BLaER1 treated with 17β-estradiol and CSF1 and Interleukin-3, amounts not matched to agents 10 nM and 100 nM (cell line): ENCODE measurements at regions not wholly inside any gene's neighbourhood (a gene's known extent, or its start where the extent isn't known, plus 50 kb on each side); places are given as distances from the start of the nearest gene placed in this dataset.

Source experiments
- H3K27ac ChIP-seq, 11 experiments: shearing (Covaris generic); formaldehyde crosslinking; 2 replicates each; pipeline ENCODE4 v1.8.1; 2022
- H3K27me3 ChIP-seq, 11 experiments: shearing (Covaris generic); formaldehyde crosslinking; 2 replicates each; pipeline ENCODE4 v1.8.1; 2022
- H3K36me3 ChIP-seq, 11 experiments: shearing (Covaris generic); formaldehyde crosslinking; 2 replicates each; pipeline ENCODE4 v1.8.1; 2022
- H3K4me1 ChIP-seq, 10 experiments: shearing (Covaris generic); formaldehyde crosslinking; 2 replicates each; pipeline ENCODE4 v1.8.1; 2022
- H3K4me2 ChIP-seq, 11 experiments: shearing (Covaris generic); formaldehyde crosslinking; 2 replicates each; pipeline ENCODE4 v1.8.1; 2022
- H3K4me3 ChIP-seq, 10 experiments: shearing (Covaris generic); formaldehyde crosslinking; 2 replicates each; pipeline ENCODE4 v1.8.1; 2022
- H3K9ac ChIP-seq, 11 experiments: shearing (Covaris generic); formaldehyde crosslinking; 2 replicates each; pipeline ENCODE4 v1.8.1; 2022
- H3K9me3 ChIP-seq, 11 experiments: shearing (Covaris generic); formaldehyde crosslinking; replicated peaks in 1 of 11; 2 replicates each; pipeline ENCODE4 v1.8.1; 2022
- H4K20me1 ChIP-seq, 11 experiments: shearing (Covaris generic); formaldehyde crosslinking; 2 replicates each; pipeline ENCODE4 v1.8.1; 2022
- Cebpa-rat ChIP-seq, 11 experiments: shearing (Covaris generic); IDR thresholded peaks; 2 replicates each; pipeline ENCODE4 v1.8.1; 2022

- Histone ChIP-seq H3K4me1 (no peaks in the 10 kb centered on the region), H3K36me3 (no peaks in the 10 kb centered on the region), H3K9ac (no peak overlapping the region), H3K9me3 (no peaks in the 10 kb centered on the region), H4K20me1 (no peaks in the 10 kb centered on the region), H3K27ac (no peak overlapping the region), H3K4me2 (no peak overlapping the region), H3K4me3 (no peak overlapping the region), H3K27me3 (no peaks in the 10 kb centered on the region)
- no peak for TF ChIP-seq Cebpa-rat (IDR thresholded peaks at IDR 0.05)
Observed at GRCh38 chr7:14959339-14959738, 56.8 kb upstream of the DGKB start.

- Histone ChIP-seq H3K27me3 (no peaks in the 10 kb centered on the region), H3K27ac (no peak overlapping the region), H3K9ac (no peak overlapping the region), H4K20me1 (no peaks in the 10 kb centered on the region), H3K4me2 (no peak overlapping the region), H3K4me3 (no peak overlapping the region), H3K36me3 (no peaks in the 10 kb centered on the region), H3K9me3 (no peaks in the 10 kb centered on the region), H3K4me1 (no peaks in the 10 kb centered on the region)
- TF ChIP-seq Cebpa-rat (IDR thresholded peaks at IDR 0.05): no peak
Observed at GRCh38 chr7:14954035-14954434, 51.5 kb upstream of the DGKB start.
